Effector CD4-positive, alpha-beta T cell (primary cell): ENCODE measurements at regions not wholly inside any gene's neighbourhood (a gene's known extent, or its start where the extent isn't known, plus 50 kb on each side); places are given as distances from the start of the nearest gene placed in this dataset.

Experiments
- DNase-seq: peaks from one replicate; pipeline ENCODE4 v3.0.0-alpha.2; 2020

GRCh38 chr14:73780896-73781295, 66.7 kb upstream of the PNMA1 start:
- DNase-seq, result no peak

- no peak for DNase-seq
Measured at GRCh38 chr14:73780391-73780790, 66.2 kb upstream of the PNMA1 start.

- DNase-seq, result no peak
Measured at GRCh38 chr14:73778736-73779135, 64.6 kb upstream of the PNMA1 start.

GRCh38 chr14:73777420-73777819, 63.2 kb upstream of the PNMA1 start:
- DNase-seq, result no peak

GRCh38 chr14:73776194-73776537, 62.0 kb upstream of the PNMA1 start:
- no peak for DNase-seq

GRCh38 chr14:73775339-73776193, 61.4 kb upstream of the PNMA1 start:
- no peak for DNase-seq

- DNase-seq, result no peak
Measured at GRCh38 chr14:73774671-73775070, 60.5 kb upstream of the PNMA1 start.

GRCh38 chr14:73774241-73774570, 60.0 kb upstream of the PNMA1 start:
- DNase-seq, result no peak

GRCh38 chr14:73773441-73774240, 59.5 kb upstream of the PNMA1 start:
- DNase-seq, result no peak

GRCh38 chr14:73771848-73772638, 57.9 kb upstream of the PNMA1 start:
- DNase-seq, result peak; percentile 44

GRCh38 chr14:73770977-73771847, 57.0 kb upstream of the PNMA1 start:
- DNase-seq, result no peak

- no peak for DNase-seq
Measured at GRCh38 chr14:73768107-73768506, 53.9 kb upstream of the PNMA1 start.

GRCh38 chr14:73764406-73765280, 50.5 kb upstream of the PNMA1 start:
- no peak for DNase-seq
